ENCODE measurements at regions not wholly inside any gene's neighbourhood (a gene's known extent, or its start where the extent isn't known, plus 50 kb on each side); places are given as distances from the start of the nearest gene placed in this dataset.

DNA sequence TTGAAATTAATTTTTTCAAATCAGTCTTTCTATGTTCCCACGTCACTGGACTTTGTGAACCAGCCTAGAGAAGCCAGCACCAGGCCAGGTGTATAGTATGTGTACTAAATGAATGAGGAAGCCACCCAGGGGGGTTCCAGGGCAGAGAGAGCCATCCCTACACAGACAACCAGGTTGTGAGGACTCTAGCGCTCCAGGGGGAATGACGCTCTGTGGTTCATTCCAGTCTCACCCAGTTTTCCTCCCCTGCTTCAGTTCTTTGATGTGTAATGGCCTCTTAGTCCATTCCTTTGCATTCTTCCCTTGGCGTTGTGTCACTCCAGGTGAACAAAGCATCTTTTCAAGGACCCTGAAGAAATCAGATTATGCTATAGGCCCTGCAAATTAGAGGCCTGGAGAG is 330.6 kb downstream of the NSG2 start:
- TF ChIP-seq, protein P1, sequence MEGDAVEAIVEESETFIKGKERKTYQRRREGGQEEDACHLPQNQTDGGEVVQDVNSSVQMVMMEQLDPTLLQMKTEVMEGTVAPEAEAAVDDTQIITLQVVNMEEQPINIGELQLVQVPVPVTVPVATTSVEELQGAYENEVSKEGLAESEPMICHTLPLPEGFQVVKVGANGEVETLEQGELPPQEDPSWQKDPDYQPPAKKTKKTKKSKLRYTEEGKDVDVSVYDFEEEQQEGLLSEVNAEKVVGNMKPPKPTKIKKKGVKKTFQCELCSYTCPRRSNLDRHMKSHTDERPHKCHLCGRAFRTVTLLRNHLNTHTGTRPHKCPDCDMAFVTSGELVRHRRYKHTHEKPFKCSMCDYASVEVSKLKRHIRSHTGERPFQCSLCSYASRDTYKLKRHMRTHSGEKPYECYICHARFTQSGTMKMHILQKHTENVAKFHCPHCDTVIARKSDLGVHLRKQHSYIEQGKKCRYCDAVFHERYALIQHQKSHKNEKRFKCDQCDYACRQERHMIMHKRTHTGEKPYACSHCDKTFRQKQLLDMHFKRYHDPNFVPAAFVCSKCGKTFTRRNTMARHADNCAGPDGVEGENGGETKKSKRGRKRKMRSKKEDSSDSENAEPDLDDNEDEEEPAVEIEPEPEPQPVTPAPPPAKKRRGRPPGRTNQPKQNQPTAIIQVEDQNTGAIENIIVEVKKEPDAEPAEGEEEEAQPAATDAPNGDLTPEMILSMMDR (IDR thresholded peaks at IDR 0.05), result no peak
- TF ChIP-seq POLR2AphosphoS5 (IDR thresholded peaks at IDR 0.05) (no peak), POLR2A (IDR thresholded peaks at IDR 0.05) (no peak)

Measured in gastroesophageal sphincter (tissue), 3 donors.